NCI-H82 treated with DMSO at 0.1 percent for 48 hours (cell line): ENCODE measurements at regions not wholly inside any gene's neighbourhood (a gene's known extent, or its start where the extent isn't known, plus 50 kb on each side); places are given as distances from the start of the nearest gene placed in this dataset.
"Not testable (repeated sequence)": the region's sequence is repeated elsewhere in the genome, so short reads cannot be mapped to it uniquely, and the experiment has no call there.

Experiments
- DNase-seq: peaks from one replicate; lab custom pipeline; 2025; ENCODE audit not compliant: unreplicated experiment; lab: John Stamatoyannopoulos, UW

GRCh38 chr1:14371771-14372497 lies 226.6 kb upstream of the KAZN start:
- DNase-seq, result no peak

- DNase-seq, result no peak
These were observed 226.0 kb upstream of the KAZN start for GRCh38 chr1:14372526-14372925.

GRCh38 chr1:14373081-14373758 lies 225.3 kb upstream of the KAZN start:
- DNase-seq, result no peak

- DNase-seq, result no peak
These were observed 223.3 kb upstream of the KAZN start for GRCh38 chr1:14375226-14375625.

GRCh38 chr1:14377386-14377785 lies 221.1 kb upstream of the KAZN start:
- no peak for DNase-seq

GRCh38 chr1:14380408-14380807 lies 218.1 kb upstream of the KAZN start:
- DNase-seq, result no peak

GRCh38 chr1:14390816-14391215 lies 207.7 kb upstream of the KAZN start:
- DNase-seq, result no peak

- DNase-seq, result no peak
These were observed 206.2 kb upstream of the KAZN start for GRCh38 chr1:14392161-14392858.

- no peak for DNase-seq
These were observed 205.6 kb upstream of the KAZN start for GRCh38 chr1:14392859-14393365.

- DNase-seq, result no peak
These were observed 202.4 kb upstream of the KAZN start for GRCh38 chr1:14396100-14396499.

GRCh38 chr1:14403961-14404645 lies 194.4 kb upstream of the KAZN start:
- no peak for DNase-seq

- DNase-seq, result no peak
These were observed 193.6 kb upstream of the KAZN start for GRCh38 chr1:14404862-14405301.

GRCh38 chr1:14412235-14412634 lies 186.2 kb upstream of the KAZN start:
- no peak for DNase-seq

GRCh38 chr1:14413819-14414490 lies 184.5 kb upstream of the KAZN start:
- DNase-seq, result no peak

GRCh38 chr1:14415396-14415795 lies 183.1 kb upstream of the KAZN start:
- DNase-seq, result no peak

GRCh38 chr1:14419778-14420218 lies 178.7 kb upstream of the KAZN start:
- not testable (repeated sequence) for DNase-seq

- no peak for DNase-seq
These were observed 177.8 kb upstream of the KAZN start for GRCh38 chr1:14420686-14421085.

- DNase-seq, result no peak
These were observed 177.0 kb upstream of the KAZN start for GRCh38 chr1:14421295-14421976.

- DNase-seq, result no peak
These were observed 176.4 kb upstream of the KAZN start for GRCh38 chr1:14421977-14422609.
